HG02798 (cell line): ENCODE measurements at regions not wholly inside any gene's neighbourhood (a gene's known extent, or its start where the extent isn't known, plus 50 kb on each side); places are given as distances from the start of the nearest gene placed in this dataset.
A peak's percentile ranks its signal among the peaks of the same experiment; 100 is the strongest.
"Not testable (repeated sequence)": the region's sequence is repeated elsewhere in the genome, so short reads cannot be mapped to it uniquely, and the experiment has no call there.

Experiments used
- ATAC-seq: cut with Tn5 transposase; IDR thresholded peaks from one replicate; pipeline ENCODE4 v1.9.1; 2021; ENCODE audit warnings: mild to moderate bottlenecking; ENCODE audit not compliant: unreplicated experiment, poor library complexity

DNA sequence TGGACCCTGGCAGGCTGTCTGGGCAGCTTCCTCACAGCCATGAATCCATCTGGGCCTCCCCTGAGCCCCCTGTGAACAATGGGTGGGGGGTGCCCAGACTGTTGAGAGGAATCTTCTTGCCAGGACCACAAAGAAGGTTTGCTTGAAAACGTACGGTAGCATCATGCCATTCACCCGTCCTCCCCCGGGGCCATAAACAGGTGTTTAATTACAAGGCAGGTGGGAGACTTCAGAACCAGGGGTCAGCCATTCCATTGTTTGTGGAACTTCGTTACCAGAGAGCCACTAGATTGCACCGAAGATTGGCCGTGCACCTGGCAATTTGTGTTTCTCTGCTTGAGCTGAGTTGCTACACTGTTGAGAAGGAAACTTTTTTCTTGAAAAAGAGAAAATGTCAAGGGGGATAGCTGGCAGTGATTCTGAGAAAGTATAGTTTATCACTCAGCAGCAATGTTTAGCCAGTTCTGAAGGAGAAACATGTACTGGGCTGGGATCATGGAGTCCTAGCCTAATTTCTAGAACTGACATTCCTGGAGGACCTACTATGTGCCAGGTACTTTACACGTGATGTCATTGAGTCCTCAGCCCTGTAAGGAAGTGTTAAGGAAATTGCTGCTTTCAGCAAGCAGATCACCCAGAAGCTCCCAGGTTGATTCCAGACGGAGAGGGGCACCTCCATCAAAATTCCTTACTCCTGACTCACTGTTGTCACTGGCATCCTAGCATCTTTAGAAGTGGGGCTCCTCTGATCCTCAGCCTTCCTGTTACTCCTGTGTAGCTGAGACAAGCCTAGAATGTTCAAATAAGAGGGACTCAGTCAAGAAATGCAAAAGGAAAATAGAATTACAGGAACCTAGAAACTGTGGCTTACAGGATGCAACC, 103.8 kb upstream of the UBE2E1 start:
- no peak for ATAC-seq

DNA sequence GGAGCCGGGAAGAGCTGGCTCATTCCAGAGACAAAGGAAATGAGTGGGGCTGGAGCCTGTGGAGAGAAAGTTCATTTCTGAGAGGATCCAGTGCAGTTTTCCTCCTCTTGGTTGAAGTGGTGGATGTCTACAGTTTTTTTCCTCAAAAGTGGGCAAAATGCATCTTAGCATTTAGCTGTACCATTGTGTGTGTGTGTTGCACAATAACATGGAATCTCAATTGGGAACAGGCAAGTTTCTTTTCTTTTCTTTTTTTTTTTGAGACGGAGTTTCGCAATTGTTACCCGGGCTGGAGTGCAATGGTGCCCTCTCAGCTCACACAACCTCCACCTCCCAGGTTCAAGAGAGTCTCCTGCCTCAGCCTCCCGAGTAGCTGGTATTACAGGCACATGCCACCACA, 101.5 kb upstream of the UBE2E1 start:
- no peak for ATAC-seq

DNA sequence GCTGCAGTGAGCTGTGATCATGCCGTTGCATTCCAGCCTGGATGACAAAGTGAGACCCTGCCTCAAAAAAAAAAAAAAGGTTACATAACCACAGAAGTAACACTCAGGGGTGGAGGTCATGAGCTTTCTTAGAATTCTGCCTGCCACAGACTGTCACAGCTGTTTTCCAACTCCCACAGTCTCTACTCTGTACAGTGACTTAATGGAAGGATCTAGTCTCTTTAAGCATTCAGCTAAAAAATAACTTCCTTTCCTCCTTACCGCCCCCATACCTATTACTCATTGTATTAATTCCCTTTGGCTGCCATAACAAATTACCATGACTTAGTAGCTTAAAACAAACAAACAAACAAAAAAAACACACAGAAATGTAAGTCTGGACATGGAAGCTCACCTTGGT, 99.6 kb upstream of the UBE2E1 start:
- no peak for ATAC-seq

DNA sequence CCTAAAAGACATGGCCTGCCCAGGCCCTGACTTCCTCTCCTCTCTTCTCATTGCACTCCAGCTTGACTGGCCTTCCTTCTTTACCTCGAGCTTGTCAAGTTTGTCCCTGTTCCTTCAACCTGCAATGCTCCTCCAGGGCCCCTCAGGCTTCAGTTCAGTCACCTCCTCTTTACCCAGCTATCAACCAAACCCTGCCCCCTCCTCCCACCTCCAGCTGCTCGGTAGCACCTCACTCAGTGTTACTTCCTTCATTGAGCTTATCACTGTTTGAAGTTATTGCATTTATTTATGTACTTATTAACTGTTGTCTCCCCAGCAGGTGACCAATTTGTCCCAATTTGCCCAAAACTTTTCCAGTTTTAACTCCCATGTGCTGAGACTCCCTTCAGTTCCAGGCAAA, 95.8 kb upstream of the UBE2E1 start:
- no peak for ATAC-seq

DNA sequence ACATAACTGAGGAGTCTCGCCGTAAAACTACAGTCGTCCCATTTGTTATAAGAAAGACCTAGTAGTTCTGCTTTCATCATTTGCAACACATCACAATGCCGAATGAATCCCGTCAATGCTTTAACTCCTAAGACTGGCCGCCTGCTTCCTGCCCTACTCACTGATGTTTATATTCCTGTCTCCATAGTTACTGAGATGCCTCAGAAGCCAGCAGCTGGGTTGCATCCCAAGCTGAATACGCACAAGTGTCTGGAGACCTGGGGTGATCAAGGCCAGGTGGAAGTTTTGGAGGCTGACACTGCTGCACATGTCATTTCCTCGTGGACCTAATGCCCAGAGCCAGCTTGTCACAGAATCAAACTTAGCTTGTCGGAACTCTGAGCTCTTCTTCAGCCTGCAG, 95.2 kb upstream of the UBE2E1 start:
- no peak for ATAC-seq

DNA sequence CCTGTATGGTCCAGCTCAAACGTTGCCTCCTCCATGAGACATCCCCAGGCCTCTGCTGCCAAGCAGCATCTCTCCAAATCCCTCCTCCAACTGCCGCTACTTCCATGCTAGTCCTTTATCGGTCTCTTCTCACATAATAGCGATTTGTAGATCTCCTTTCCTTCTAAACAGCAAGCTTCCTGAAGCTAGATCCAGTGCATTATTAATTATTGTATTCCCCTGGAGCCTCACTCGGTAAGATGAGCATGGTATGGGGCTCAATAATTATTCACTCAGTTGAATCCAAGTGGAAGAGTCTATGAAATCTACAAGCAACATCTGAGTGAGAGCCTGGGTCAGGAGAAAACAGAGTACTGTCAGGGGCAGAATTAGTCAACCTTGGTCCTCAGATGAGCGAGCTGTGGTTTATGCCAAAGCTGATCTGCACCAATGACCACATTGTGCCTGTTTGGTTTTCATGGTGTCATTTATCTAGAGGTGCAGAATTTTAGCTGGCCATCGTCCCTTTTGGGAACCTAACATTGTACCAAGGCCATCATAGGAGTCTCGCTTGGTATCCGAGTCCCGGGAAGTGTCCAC, 93.8 kb upstream of the UBE2E1 start:
- ATAC-seq: peak; percentile 71

DNA sequence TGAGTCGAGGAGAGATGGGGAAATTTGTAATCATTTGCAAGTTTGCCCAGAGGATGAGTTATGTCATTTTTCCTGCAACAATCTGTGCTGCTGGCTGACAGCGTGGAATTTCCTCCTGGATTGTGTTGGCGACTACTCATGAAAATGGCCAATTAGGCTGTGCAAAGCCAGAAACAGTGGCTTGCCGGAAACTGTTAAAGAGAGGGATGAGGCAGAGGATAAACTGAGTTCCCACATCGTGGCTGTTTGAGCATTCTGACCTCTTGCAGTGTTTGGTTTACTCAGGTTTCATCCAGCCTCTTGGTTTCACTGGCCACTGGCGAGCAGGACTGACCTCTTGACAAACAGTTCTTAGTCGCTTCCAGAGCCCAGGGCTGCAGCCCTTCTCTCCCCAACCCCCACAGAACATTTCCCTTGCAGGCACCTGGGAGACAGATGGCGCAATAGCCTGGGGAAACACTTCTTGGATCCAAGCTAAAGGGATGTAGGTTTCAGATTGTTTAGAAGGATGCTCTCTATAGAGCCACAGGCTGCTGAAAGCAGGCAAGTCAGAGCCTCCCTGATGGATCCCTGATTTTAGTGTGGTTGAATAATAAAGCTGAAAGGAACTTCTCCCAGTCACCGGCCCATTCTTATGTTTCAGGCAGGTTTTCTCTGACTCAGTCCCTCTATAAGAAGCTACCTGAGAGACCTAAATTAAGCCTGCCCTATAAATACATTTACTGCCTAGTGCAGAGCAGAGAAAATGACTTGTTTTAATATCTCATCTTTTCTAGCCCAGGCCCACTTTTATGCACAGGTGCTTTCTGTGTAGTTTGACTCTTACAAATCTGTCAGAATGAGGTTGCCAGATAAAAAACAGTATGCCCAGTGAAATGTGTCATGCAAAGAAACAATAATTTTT, 92.8 kb upstream of the UBE2E1 start:
- ATAC-seq: no peak

DNA sequence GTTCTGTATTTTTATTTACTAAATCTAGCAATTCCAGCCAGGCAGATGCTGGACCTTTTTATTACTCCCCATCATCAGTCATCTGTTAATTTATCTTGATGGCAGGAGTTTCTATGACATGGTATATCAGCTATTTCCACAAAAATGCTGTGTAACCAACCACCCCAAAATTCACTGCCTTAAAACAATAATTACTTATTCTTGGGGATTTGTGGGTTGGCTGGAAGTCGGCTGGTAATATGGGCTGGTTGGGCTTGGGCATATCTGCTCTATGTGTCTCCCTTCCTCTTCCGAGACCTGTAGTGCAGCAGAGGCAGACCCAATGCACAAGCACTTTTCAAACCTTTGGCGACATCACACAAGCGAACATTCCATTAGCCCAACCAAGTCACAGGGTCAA, 92.1 kb upstream of the UBE2E1 start:
- ATAC-seq: no peak

DNA sequence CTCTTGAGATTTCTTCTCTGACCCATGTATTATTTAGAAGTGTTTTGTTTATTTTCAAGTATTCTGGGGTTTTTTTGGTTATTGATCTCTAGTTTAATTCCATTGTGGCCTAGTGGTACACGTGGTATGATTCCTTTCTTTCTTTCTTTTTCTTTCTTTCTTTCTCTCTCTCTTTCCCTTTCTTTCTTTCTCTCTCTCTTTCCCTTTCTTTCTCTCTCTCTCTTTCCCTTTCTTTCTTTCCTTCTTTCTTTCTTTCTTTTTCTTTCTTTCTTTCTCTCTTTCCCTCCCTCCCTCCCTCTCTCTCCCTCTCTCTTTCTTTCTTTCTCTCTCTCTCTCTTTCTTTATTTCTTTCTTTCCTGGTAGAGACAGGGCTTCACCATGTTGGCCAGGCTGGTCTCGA, 85.7 kb upstream of the UBE2E1 start:
- ATAC-seq: no peak

DNA sequence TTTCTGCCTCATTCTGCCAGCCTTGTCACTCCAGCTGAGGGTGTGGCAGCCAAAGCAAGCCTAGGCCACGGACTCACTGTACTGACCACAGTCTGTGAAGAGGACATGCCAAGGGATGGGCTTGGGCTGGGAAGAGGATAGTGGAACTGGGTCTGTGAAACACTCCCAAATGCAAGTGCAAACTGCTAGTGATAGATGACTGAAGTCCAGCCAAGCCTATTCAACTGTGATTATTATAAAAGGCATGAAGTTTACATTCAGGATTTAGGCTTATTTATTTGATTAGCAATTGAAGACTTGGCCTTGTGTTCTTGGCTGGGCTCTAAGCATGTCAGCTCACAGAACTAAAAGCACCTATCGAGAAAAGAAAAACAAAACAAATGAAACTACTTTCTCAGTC, 84.9 kb upstream of the UBE2E1 start:
- ATAC-seq: no peak

DNA sequence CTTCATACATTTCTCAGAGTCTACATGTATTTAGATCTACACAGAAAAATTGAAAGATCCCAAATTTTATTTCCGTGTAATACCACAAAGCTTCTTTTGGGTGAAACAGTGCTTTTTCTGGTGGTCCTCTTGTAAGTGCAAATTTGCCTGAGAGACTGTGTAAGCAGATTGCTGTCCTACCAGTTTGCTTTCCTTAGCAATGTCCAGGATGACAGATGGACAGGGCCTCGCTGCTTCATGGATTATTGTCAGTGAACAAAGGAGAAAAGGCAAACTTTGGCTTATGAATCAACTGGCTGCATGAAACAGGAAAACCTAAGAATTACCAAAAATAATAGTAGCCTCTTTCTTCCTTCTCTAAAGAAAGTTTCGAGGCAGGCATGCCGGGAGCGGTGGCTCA, 82.6 kb upstream of the UBE2E1 start:
- ATAC-seq: no peak

DNA sequence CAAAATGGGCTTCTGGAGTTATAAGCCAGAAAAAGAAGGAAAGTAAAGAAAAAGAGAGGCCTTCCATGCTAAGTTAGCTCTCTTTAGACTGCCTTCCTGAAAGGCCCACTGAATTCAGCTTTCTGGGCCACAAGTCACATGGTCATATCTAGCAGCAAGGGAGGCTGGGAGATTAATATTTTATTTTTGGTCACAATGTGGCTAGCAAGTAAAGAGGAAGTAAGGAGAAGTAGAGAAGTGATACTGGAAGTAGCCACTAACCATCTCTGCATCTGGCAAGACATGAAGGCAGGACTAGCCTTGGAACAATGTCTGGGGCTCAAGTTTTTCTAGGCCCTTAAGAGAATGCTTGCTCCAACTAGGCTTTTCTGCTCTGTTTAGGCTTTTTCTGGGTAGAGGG, 81.8 kb upstream of the UBE2E1 start:
- ATAC-seq: no peak

DNA sequence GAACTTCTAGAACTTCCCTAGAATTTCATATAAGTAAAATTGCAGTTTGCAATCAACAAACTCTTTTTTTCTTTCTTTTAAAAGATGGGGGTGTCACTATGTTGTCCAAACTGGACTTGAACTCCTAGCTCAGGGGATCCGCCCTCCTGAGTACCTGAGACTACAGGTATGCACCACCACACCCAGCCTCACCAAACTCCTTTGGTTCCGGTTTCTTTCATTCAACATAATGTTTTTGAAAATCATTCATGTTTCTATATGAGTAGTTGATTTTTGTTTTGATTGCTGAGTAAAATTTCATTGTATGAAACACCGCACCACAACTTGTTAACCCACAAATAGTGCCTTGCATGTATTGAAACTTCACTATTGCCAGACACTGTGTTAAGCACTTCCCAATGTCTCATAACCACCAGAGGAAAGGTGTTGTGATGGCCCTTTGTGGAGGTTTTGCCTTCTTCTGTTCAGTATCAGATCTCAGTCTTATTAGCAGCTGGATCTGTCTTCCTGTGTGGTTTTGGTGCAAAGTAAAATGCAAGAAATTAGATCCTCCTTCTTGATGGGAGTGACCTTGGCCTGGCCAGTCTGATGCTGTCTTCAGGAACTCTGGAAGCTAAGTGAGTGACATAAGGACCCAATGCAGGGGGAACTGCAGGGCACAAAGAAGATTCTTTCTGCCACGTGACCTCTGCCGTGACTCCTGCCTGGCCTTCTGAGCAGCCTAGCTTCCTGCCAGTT, 78.8 kb upstream of the UBE2E1 start:
- ATAC-seq: peak; percentile 66

DNA sequence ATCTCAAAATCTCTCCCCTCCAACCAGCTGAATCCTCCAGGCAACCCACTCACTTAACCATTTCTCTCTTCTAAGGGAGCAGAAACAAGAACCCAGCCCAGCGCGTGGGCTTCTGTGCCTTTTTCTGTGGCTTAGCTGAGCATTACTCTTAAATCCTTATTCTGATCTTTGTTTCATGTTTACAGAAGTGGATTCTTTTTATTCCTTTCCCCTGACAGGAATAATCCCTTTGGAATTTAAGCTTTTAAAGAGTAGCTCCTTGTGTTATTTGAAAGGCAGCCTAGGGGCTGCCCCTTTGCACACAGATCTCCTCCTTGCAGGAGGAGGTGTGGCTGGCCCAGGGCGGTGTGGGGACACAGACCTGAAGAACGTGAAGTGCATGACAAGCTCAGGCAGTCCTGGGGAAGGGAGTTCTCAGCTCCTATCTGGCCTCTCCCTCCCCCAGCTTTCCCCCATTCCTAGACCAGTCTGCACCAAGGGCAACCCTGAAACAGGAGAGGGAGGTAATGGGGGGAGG, 77.1 kb upstream of the UBE2E1 start:
- ATAC-seq: no peak

DNA sequence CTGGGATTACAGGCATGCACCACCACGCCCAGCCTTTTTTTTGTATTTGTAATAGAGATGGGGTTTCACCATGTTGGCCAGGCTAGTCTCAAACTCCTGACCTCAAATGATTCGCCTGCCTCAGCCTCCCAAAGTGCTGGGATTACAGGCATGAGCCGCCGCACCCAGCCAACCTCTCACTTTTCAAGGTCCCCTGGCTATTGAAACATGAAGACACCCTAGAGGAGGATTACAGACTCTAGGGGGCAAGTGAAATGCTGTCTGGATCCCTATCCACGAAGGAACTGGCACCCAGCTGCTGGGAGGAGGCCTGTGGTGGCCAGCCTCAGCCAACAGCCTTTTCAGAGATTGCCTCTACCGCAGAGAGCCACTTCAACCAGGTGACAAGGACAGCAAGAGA, 76.4 kb upstream of the UBE2E1 start:
- ATAC-seq: not testable (repeated sequence)

DNA sequence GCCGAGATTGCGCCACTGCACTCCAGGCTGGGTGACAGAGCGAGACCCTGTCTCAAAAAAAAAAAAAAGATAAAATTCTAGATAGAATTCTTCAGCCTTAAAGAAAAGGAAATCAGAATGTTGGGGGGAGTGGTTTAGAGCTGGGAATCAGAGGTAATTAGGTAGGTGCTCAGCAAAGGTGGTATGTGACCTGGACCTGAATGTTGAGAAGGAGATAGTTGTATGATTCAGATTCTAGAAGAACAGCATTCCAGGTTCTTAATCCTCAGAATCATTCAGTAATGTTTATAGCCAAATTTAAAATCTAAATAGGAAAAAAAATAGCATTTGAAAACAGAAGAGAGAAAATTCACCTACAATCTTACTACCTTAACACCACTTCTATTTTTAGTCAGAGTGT, 71.3 kb upstream of the UBE2E1 start:
- ATAC-seq: no peak

DNA sequence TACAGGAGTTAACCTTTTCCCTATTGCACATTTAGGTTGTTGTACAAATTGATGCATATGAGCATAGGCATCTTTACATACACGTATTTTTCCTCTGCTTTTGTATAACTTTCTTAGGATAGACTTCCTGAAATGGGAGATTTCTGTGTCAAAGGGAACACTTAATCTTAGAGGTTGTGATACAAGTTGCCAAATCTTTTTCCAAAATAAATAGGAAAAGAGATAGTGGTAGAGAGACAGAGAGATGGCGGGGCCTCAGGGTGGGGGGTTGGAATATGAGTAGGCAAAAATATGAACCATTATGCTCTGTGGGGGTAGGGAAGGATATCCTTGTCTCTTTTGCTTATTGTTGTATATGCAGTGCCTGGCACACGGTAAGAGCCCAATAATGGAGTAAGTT, 70.7 kb upstream of the UBE2E1 start:
- no peak for ATAC-seq

DNA sequence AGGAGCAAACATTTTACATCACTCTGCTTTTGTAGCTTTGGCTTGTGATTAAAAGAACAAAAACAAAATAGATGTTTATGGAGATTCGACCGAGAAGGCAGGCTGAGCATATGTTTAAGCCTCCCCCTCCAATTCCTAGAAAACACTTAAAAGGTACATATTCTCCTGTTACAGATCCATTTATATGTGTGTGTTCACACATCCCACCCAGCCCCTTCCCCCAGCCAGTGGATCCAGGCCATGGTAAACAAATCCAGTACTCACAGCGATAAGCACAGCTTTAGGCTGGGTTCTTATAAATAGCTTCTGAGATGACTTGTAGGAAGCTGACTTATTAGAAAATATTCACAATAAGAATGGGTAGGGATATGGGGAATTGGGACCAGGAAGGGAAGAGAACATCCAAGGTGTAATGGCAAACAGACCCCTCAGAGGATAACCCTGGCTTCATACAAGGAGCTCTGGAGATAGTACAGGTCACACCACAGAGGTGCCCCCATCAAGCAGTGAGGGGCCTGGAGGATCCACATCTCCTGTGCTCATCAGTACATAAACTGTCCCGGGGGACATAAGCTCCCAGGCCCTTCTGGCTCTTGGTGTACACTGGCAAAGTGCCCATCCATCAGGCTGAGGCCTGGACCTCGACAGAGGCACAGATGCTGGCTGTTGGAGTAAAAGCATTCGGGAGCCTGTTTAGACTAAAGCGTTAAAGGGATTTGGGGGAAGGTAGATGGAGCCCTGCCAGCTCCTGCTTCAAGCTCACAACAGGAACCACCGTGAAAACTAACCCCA, 70.0 kb upstream of the UBE2E1 start:
- no peak for ATAC-seq

DNA sequence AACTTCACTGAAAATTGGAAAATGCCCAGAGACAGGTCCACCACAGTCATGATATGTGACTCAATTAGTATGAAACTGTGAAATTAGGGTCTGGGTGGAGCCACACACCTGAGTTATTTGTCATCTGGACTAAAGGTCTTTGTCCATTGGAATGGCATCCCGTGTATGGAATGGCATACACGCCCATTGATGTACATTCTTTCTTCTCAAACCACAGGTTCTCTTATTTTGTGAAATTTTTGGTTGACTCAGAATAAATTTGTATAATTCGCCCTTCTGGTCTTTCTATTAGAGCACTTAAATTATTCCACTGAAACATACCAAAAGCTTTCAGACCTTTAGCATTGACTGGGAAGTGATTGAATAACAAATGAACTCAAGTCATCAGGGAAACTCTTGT, 66.8 kb upstream of the UBE2E1 start:
- ATAC-seq: no peak
